Body of pancreas (tissue), 4 donors: ENCODE measurements at regions not wholly inside any gene's neighbourhood (a gene's known extent, or its start where the extent isn't known, plus 50 kb on each side); places are given as distances from the start of the nearest gene placed in this dataset.

Source experiments
- CTCF ChIP-seq, 7 experiments: fragments of 450-650 bp in 4 of 7; fragments of 200-600 bp in 3 of 7; sonication (generic) in 3 of 7; IDR thresholded peaks; one replicate each; pipeline ENCODE4 v1.5.1; 2016 to 2019; ENCODE audit warnings: antibody characterized with exemption in 7 of 7
- POLR2A ChIP-seq, 3 donors: fragments of 450-650 bp; IDR thresholded peaks; one replicate each; pipeline ENCODE4 v1.6.1; 2016; ENCODE audit warnings: antibody characterized with exemption in 3 of 3, mild to moderate bottlenecking in 2 of 3

DNA sequence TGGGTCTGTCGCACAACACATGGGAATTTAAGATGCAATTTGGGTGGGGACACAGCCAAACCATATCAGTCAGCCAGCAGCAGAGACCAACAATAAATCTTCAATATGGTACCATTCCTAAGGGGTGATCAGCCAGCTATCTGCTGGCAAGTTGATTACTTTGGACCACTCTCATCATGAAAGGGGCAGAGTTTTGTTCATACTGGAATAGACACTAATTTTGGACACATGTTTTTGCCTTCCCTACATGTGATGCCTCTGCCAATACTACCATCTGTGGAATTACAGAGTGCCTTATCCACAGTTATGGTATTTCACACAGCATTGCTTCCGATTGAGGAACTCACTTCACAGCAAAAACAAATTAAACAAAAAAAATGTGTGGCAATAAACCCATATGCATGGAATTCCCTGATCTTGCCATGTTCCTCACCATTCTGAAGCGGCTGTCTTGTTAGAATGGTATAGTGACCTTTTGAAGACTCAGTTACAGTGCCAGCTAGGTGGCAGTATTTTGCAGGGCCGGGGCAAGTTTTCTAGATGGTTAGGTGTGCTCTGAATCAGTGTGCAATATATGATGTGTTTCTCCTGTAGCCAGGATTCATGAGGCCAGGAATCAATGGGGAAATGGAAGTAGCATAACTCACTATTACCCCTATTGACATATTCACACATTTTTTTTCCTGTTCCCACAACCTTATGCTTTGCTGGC lies 179.0 kb upstream of the IGF1 start:
- no peak for TF ChIP-seq CTCF (IDR thresholded peaks at IDR 0.05)
- TF ChIP-seq POLR2A (IDR thresholded peaks at IDR 0.05) = no peak
